ENCODE measurements at regions not wholly inside any gene's neighbourhood (a gene's known extent, or its start where the extent isn't known, plus 50 kb on each side); places are given as distances from the start of the nearest gene placed in this dataset.

DNA sequence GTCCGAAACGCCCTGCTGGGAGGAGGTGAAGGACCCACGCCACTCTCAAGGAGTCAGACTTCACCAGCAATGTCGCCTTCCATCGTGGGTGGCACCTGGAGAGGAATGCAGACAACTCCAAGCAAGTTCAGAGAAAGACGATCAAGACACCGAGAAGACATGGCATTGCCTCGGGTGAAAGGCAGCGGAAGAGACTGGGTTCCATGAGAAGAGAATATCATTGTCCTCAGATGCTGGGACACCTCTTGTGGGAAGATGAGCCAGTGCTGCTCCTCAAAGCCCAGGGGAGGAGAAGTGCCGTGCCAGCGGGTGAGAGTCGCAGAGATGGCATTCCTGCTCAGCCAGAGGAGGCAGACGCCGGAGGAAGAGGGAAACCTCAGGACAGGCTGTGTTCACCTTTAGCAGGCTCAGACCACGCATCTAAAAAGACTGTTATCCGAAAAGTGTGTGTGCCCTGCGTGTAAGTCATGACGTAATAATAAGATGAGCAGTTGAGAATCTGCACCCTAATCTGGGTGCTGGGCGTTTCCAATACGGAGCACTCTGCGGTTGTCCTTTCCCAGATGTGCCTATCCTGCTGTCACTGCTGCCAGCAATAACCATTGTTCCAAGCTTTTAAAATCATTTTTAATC lies 144.6 kb upstream of the SPACA7 start:
- Mint-ChIP-seq H3K4me3 (no peak overlapping the region), H3K9me3 (no peaks in the 10 kb centered on the region), H3K4me1 (no peaks in the 10 kb centered on the region), H3K27ac (no peak overlapping the region), H3K27me3 (ENCODE audit: low read depth in 2 of 2) (peaks cover 7 to 9% of the 10 kb centered on the region in 2 donors), H3K36me3 (no peaks in the 10 kb centered on the region)
- H3K4me1 ChIP-seq (ENCODE audit: control insufficient read depth, insufficient read depth, low read length), result no peaks in the 10 kb centered on the region
- DNase-seq (no peak), ATAC-seq (no peak)
- intact Hi-C loops (cut with micrococcal nuclease), result no loop called here
- H3K4me3 ChIP-seq (ENCODE audit: low read length), result no peak overlapping the region
- H3K36me3 ChIP-seq (ENCODE audit: control insufficient read depth, insufficient read depth, low read length), result no peaks in the 10 kb centered on the region
- TF ChIP-seq, protein P1, sequence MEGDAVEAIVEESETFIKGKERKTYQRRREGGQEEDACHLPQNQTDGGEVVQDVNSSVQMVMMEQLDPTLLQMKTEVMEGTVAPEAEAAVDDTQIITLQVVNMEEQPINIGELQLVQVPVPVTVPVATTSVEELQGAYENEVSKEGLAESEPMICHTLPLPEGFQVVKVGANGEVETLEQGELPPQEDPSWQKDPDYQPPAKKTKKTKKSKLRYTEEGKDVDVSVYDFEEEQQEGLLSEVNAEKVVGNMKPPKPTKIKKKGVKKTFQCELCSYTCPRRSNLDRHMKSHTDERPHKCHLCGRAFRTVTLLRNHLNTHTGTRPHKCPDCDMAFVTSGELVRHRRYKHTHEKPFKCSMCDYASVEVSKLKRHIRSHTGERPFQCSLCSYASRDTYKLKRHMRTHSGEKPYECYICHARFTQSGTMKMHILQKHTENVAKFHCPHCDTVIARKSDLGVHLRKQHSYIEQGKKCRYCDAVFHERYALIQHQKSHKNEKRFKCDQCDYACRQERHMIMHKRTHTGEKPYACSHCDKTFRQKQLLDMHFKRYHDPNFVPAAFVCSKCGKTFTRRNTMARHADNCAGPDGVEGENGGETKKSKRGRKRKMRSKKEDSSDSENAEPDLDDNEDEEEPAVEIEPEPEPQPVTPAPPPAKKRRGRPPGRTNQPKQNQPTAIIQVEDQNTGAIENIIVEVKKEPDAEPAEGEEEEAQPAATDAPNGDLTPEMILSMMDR (IDR thresholded peaks at IDR 0.05), result no peak
- H3K9me3 ChIP-seq (ENCODE audit: control insufficient read depth, insufficient read depth, low read length), result no peaks in the 10 kb centered on the region
- H3K27ac ChIP-seq (ENCODE audit: low read length), result no peak overlapping the region
- 86% methylated on average over 21 of the region's 21 CpGs for WGBS (ENCODE audit: insufficient coverage)
- no peaks in the 10 kb centered on the region for H3K27me3 ChIP-seq (ENCODE audit: control insufficient read depth, insufficient read depth, low read length)

DNA sequence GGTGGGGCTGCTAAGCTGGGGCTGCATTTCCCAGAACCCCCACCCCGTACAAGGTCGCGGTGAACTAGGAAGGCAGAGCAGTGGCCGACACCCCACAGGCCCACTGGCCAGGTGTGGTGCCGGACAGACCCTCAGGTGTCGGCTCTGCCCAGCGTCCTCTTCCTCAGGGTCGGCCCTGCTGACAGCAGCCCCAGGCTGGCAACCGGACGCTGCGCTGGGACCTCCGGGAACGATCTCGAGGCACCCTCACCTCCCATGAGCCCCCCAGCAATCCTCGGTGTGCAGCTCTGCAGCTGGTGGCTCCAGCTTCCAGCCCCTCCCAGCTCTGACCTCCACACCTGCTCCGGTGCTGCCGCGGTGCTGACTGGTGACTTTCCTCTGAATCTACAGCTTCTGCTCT lies 142.9 kb upstream of the SPACA7 start:
- no peaks in the 10 kb centered on the region for H3K9me3 Mint-ChIP-seq
- TF ChIP-seq, protein P1 (IDR thresholded peaks at IDR 0.05), result no peak
- Histone ChIP-seq H3K4me3 (ENCODE audit: low read length) (no peak overlapping the region), H3K4me1 (ENCODE audit: control insufficient read depth, insufficient read depth, low read length) (no peaks in the 10 kb centered on the region), H3K36me3 (ENCODE audit: control insufficient read depth, insufficient read depth, low read length) (no peaks in the 10 kb centered on the region), H3K27ac (ENCODE audit: low read length) (no peak overlapping the region), H3K27me3 (ENCODE audit: control insufficient read depth, insufficient read depth, low read length) (no peaks in the 10 kb centered on the region), H3K9me3 (ENCODE audit: control insufficient read depth, insufficient read depth, low read length) (no peaks in the 10 kb centered on the region)
- no peak overlapping the region for H3K4me3 Mint-ChIP-seq
- H3K36me3 Mint-ChIP-seq, result no peaks in the 10 kb centered on the region
- H3K27ac Mint-ChIP-seq, result no peak overlapping the region
- intact Hi-C loops (cut with micrococcal nuclease), result no loop called here
- WGBS (ENCODE audit: insufficient coverage), result 89% methylated on average over 18 of the region's 18 CpGs
- ATAC-seq (peak in 1 of 3 donors; percentile 19), DNase-seq (no peak)
- no peaks in the 10 kb centered on the region for H3K4me1 Mint-ChIP-seq
- H3K27me3 Mint-ChIP-seq (ENCODE audit: low read depth in 2 of 2), result peaks cover 7 to 9% of the 10 kb centered on the region in 2 donors

DNA sequence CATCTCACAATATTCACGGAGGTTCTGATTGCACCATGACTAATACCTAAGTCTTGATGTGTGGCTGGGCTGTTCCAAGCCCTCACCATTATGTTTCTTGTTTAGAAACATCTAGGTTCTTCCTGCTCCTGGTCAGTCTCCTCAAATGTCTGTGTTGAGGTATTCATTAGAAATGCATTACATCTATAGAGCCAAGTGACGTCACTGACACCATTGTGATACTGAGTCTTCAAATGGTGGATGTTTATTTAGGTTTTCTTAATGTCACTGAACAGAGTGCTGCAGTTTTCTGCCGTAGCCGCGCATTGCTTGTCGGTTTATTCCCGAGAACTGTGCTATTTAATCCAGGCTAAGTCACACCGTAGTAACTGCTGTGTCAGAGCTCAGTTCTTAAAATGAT lies 142.4 kb upstream of the SPACA7 start:
- ATAC-seq, result no peak
- Mint-ChIP-seq H3K36me3 (no peaks in the 10 kb centered on the region), H3K4me3 (no peak overlapping the region), H3K9me3 (no peaks in the 10 kb centered on the region), H3K4me1 (no peaks in the 10 kb centered on the region), H3K27me3 (ENCODE audit: low read depth in 2 of 2) (peaks cover 7 to 9% of the 10 kb centered on the region in 2 donors), H3K27ac (no peak overlapping the region)
- H3K36me3 ChIP-seq (ENCODE audit: control insufficient read depth, insufficient read depth, low read length), result no peaks in the 10 kb centered on the region
- TF ChIP-seq, protein P1 (IDR thresholded peaks at IDR 0.05), result no peak
- H3K27me3 ChIP-seq (ENCODE audit: control insufficient read depth, insufficient read depth, low read length), result no peaks in the 10 kb centered on the region
- no peak overlapping the region for H3K4me3 ChIP-seq (ENCODE audit: low read length)
- intact Hi-C loops (cut with micrococcal nuclease), result no loop called here
- 92% methylated on average over 8 of the region's 8 CpGs for WGBS (ENCODE audit: insufficient coverage)
- DNase-seq, result no peak
- no peaks in the 10 kb centered on the region for H3K9me3 ChIP-seq (ENCODE audit: control insufficient read depth, insufficient read depth, low read length)
- H3K4me1 ChIP-seq (ENCODE audit: control insufficient read depth, insufficient read depth, low read length), result no peaks in the 10 kb centered on the region
- H3K27ac ChIP-seq (ENCODE audit: low read length), result no peak overlapping the region
